Left lobe of liver (tissue), 2 donors: ENCODE measurements at regions not wholly inside any gene's neighbourhood (a gene's known extent, or its start where the extent isn't known, plus 50 kb on each side); places are given as distances from the start of the nearest gene placed in this dataset.

Experiments
- ATAC-seq: fragments of 200-7000 bp; cut with Tn5 transposase; one replicate; pipeline ENCODE4 v1.9.1; 2020; ENCODE audit warnings: mild to moderate bottlenecking, moderate library complexity
- DNase-seq: peaks from one replicate; pipeline ENCODE4 v3.0.0-alpha.2; 2020; ENCODE audit warnings: low spot score
- donor health status: DM: no; HTN: no; CAD: no; lungs with moderate emphysema.
- donor health status: DM: no; HTN: yes; CAD: no.

- no peak for ATAC-seq
- no peak for DNase-seq
Measured at GRCh38 chr10:81095238-81095637, 557.5 kb downstream of the SH2D4B start.

DNA sequence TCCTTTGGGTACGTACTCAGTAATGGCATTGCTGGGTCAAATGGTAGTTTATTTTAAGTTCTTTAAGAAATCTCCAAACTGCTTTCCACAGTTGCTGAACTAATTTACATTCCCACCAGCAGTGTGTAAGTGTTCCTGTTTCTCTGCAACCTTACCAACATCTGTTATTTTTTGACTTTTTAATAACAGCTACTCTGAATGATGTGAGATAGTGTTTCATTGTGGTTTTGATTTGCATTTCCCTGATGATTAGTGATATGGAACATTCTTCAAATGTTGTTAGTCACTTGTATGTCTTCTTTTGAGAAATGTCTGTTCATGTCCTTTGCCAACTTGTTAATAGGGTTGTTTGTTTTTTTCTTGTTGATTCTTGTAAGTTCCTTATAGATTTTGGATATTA is 558.9 kb downstream of the SH2D4B start:
- ATAC-seq (no peak), DNase-seq (no peak)

DNA sequence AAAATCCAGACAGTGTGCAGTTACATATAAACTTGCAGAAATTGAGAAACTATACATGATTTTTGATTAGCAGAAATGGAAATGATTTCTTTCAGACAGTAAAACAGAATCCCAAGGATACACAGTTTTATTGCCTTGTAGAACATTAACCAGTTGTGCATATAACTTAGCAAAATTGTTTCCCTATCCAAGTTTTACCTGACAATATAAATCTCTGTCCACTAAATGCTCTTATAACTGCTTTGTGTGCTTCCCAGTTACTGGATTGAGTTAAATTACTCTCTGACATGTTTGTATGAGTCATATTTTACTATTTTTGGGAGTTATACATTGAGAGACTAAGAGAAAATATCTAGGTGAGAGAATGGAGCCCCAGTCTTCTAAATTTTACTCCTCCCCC is 563.4 kb downstream of the SH2D4B start:
- ATAC-seq (no peak), DNase-seq (no peak)

- DNase-seq (no peak), ATAC-seq (no peak)
Measured at GRCh38 chr10:81104494-81104893, 566.8 kb downstream of the SH2D4B start.

GRCh38 chr10:81108516-81109199 is 571.0 kb downstream of the SH2D4B start:
- ATAC-seq: no peak
- no peak for DNase-seq

DNA sequence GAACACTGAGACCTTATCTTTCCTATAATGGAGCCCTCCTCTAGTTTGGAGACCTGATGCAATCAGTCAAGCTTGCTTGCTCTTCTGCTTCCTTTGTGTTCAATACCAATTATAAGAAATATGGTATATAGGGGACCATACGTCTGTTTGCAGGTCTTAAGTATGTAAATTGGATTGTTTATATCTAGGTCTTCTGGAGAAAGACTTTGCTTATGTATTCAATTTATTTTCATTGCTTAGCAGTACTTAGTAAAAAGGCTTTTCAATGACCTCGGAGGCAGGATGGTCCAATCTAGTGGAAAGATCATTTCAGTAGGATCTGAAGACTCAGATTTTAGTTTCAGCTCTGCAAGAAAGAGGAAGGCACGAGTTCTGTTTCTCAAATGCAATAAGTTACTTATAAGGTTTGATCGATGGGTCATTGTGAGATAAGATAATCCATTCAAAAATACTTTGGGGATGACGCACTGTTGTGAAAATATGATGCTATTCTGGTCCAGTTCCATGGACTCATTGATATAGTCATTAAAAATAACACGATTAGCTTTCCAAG is 571.6 kb downstream of the SH2D4B start:
- DNase-seq (no peak), ATAC-seq (no peak)

- ATAC-seq (no peak), DNase-seq (no peak)
Measured at GRCh38 chr10:81116201-81116600, 578.5 kb downstream of the SH2D4B start.

GRCh38 chr10:81116990-81117389 is 579.3 kb downstream of the SH2D4B start:
- DNase-seq (no peak), ATAC-seq (peak; percentile 73)

DNA sequence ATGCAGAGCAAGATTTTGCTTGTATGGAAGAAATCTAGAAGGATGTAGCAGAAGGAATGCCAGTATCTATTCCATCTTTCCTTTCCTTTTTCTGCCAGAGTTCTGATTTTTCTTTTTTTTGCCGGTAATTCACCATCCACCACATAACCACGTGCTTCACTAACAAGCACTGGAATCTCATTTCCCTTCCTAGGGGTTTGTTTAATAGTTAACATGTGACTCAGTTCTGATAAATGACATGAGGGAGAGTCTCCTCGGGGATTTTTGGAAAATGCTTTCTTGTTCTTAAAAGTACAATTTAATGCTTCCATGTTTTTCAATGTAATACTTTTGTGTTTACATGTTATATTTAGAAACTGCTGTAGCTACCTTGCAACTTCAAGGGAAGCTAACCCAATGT is 590.2 kb downstream of the SH2D4B start:
- no peak for DNase-seq
- ATAC-seq: no peak

DNA sequence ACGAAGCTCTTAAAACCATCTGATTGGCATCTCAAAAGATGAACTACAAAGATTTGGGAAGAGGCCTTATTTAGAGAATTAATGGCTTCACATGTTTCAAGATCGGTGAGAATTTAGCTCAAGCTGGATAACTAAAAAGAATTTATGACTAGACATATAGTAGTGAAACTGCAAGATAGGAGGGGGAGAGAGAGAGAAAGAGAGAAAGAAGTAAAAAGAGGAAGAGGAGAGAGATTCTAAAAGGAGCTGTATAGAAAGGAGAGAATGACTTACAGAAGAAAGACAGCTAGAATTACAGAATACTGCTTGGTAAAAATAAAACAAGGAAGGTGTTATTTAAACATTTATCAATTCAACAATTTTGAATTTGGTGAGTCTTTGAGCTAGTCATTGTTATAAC is 592.3 kb downstream of the SH2D4B start:
- no peak for ATAC-seq
- DNase-seq: no peak

DNA sequence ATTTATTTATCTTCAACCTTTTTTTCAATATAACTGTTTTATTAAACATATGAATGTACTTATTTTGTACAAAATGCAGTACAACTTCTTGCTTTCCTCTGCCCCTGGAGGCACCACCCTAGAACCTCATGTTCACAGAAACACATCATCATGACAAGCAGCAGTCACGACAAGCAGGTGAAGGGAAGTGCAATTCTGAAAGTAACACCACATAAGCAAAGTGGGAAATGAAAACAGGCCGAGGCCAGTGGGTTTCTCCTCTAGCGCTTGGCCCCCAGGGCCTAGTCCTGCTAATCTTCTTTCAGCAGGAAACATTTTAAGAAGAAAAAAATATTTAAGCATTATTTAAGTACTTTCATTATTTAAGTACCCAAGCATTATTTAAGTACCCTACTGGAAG is 598.1 kb downstream of the SH2D4B start:
- ATAC-seq (no peak), DNase-seq (no peak)

- ATAC-seq: no peak
- no peak for DNase-seq
Measured at GRCh38 chr10:81136261-81136660, 598.6 kb downstream of the SH2D4B start.

DNA sequence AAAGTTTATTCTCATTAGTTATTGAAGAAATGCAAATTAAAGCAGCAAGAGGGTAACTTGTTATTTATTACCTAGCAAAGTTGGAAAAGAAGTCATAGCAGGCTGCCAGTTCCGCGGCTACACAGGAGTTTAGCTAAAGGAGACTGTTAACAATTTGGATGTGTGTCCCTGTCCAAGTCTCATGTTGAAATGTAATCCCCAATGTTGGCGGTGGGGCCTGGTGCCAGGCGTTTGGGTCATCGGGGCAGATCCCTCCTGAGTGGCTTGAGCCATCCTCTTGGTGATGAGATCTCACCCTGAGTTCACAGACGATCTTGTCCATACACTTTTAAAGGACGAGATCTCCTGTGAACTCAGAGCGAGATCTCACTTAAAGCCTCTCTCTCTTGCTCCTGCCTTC is 608.3 kb downstream of the SH2D4B start:
- DNase-seq (peak; percentile 70), ATAC-seq (peak; percentile 87)

GRCh38 chr10:81146436-81146835 is 608.7 kb downstream of the SH2D4B start:
- no peak for DNase-seq
- ATAC-seq: peak; percentile 83

DNA sequence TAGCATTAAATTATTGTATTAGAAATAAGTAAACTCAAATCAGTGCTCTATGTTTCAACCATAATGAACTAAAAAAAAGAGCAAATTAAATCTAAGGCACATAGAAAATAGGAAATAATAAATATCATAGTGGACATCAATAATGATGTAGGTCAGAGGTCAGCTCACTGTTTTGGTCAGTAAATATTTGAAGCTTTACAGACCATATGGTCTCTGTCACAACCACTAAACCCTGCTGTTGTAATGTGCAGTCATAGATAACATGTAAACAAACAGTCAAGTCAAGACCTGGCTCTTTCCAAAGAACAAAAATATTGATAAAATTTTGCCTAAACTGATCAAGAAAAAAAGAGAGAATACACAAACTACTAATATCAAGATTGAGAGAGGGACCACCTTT is 615.0 kb downstream of the SH2D4B start:
- no peak for DNase-seq
- no peak for ATAC-seq

DNA sequence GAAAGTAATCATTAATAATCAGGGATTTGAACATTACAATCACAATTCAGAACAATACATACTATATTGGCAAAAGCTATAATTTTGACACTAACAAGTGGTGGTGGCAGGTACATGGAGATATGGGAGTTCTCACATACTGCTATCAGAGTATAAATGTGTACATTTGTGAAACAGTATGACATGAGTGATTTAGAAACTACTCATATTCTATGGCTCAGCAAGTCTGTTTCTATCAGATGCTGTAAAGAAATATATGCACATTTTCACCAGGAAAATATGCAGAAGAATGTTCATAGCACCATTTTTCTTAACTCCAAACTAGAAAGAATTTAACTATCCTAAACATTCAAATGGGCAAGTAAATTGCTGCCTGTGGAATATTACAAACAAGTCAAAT is 620.0 kb downstream of the SH2D4B start:
- ATAC-seq (no peak), DNase-seq (no peak)

DNA sequence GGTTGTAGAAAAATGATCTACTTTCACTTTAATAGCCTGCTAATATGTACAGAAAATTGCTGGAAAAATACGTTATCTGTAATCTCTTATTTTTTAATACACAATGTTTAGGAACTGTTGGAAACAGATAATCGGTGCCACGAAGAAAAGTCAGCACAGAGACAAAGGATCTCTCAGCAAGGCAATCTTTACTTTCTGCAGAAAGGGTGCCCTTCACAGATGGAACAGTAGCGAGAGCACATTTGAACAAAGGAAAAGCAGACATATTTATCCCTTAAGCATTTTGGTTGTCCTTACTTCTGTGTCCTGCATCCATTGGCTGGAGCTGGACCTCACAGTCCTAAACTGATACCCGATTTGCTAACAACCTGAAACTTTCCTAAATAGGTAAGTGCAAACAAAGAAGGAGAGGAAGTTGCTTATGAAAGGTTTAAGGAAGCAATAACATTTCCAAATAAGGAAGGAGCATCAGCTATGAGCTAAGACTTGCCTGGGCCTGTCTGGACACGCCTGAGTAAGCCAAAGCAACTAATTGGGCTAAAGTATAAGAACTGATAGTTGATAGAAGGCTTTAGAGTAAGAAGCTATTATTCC is 640.0 kb downstream of the SH2D4B start:
- no peak for DNase-seq
- no peak for ATAC-seq

GRCh38 chr10:81179324-81179723 is 641.6 kb downstream of the SH2D4B start:
- ATAC-seq (peak; percentile 13), DNase-seq (no peak)

- DNase-seq (no peak), ATAC-seq (peak; percentile 96)
Measured at GRCh38 chr10:81179805-81180452, 642.2 kb downstream of the SH2D4B start.

DNA sequence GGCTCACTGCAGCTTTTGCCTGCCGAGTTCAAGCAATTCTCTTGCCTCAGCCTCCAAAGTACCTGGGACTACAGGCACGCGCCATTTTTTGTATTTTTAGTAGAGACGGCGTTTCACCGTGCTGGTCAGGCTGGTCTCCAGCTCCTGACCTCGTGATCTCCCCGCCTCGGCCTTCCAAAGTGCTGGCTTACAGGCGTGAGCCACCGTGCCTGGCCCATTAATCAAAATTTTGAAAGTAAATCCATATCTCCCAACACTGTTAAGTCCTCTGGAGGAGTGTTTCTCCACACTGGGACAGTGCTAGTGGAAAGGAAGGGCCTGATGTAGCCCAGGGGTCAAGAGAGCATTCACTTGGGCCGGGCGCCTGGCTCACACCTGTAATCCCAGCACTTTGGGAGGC is 644.6 kb downstream of the SH2D4B start:
- DNase-seq: no peak

DNA sequence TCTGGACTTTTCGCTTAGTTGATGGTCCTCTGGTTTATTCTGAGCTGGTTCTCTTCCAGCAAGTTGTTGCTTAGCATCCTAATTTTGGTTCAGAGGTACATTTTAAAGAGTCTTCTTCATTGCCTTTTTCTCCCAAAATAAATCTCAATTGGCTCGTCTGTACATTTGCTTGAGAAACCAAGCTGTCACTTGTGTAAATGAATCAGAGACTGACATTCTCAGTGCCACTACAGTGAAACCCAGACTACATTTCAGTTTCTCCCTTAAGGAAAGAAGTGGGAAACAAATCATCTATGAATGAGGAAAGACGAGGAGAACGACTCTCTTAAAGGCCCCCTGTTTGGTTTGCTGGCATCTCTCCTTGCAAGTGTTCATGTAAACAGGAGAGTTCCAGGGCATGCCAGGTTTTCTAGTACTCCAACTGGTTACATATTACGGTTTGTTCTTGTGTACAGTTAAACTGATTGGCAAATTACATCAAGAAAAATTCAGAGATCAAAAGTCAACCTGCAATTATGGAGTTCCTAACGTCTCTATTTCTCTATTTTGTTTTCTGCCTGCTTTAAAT is 654.6 kb downstream of the SH2D4B start:
- ATAC-seq (peak; percentile 80), DNase-seq (no peak)

More for the DNA sequence above, 644.6 kb downstream of the SH2D4B start:
- no peak for ATAC-seq

GRCh38 chr10:81200801-81201200 is 663.1 kb downstream of the SH2D4B start:
- DNase-seq: no peak
- ATAC-seq: peak; percentile 81
